HG03457 (cell line): ENCODE measurements at regions not wholly inside any gene's neighbourhood (a gene's known extent, or its start where the extent isn't known, plus 50 kb on each side); places are given as distances from the start of the nearest gene placed in this dataset.

ENCODE experiments used
- ATAC-seq: cut with Tn5 transposase; IDR thresholded peaks from one replicate; pipeline ENCODE4 v1.9.1; 2021; ENCODE audit warnings: moderate number of reproducible peaks; ENCODE audit not compliant: unreplicated experiment

GRCh38 chr7:41755096-41755495 is 52.2 kb upstream of the INHBA start:
- no peak for ATAC-seq

DNA sequence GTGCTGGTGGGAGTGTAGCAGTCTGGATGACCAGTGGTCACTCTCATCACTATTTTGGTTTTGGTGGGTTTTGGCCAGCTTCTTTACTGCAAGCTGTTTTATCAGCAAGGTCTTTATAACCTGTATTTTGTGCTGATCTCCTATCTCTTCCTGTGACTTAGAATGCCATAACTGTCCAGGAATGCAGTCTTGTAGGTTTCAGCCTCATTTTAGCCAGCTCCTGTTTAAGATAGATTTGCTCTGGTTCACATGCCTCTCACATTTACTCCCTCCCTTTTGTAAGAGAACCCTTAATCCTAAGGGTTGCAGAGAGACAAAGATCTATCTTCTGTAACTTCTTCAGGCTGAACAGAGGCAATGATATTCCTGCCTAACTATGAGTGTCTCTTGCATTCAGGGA is 51.2 kb upstream of the INHBA start:
- no peak for ATAC-seq
